Endothelial cell of umbilical vein (primary cell): ENCODE measurements at regions not wholly inside any gene's neighbourhood (a gene's known extent, or its start where the extent isn't known, plus 50 kb on each side); places are given as distances from the start of the nearest gene placed in this dataset.

Source experiments
- BruUV-seq: library from RNA; stranded (reverse); fragments of 400-500 nt; replicated peaks from 2 replicates; lab custom pipeline; 2021; lab: Mats Ljungman, UMichigan
- CTCF ChIA-PET: fragments of 300-600, 350-600 bp; sonication (Branson Sonifier 250); formaldehyde crosslinking; loops from one replicate; lab custom pipeline; 2021; ENCODE audit warnings: antibody characterized with exemption, inconsistent platforms; lab: Charles Lee
- POLR2A ChIA-PET: fragments of 300-600, 350-600 bp; sonication (Branson Sonifier 250); formaldehyde crosslinking; loops from one replicate; lab custom pipeline; 2021; ENCODE audit warnings: antibody characterized with exemption, inconsistent platforms; lab: Charles Lee
- DNase-seq: peaks from one replicate; pipeline ENCODE4 v3.0.0-alpha.2; 2011; ENCODE audit warnings: low read depth, low spot score
- FAIRE-seq: peaks from 2 replicates; lab custom pipeline; 2011; peaks lifted over from hg19 to GRCh38; lab: Jason Lieb, UNC
- H2AFZ ChIP-seq: 2 replicates; pipeline ENCODE4 v1.6.0; 2012; ENCODE audit warnings: low read depth, low read length, control low read depth, inconsistent platforms
- H3K27ac ChIP-seq: 2 replicates; pipeline ENCODE4 v1.5.1; 2011; ENCODE audit warnings: low read depth, mild to moderate bottlenecking, control low read depth, low read length, moderate library complexity; ENCODE audit not compliant: insufficient read depth
- H3K27me3 ChIP-seq, 2 experiments: 2 replicates each; pipeline versions ENCODE4 v1.6.0 to v1.6.1; 2011; ENCODE audit warnings: low read length in 2 of 2, mixed read lengths in 1 of 2; ENCODE audit not compliant: control insufficient read depth in 2 of 2, insufficient read depth in 2 of 2
- H3K36me3 ChIP-seq, 2 experiments: 2 replicates in 1 of 2; 3 replicates in 1 of 2; pipeline ENCODE4 v1.5.1; 2011; ENCODE audit warnings: low read length in 2 of 2, mild to moderate bottlenecking in 1 of 2, moderate library complexity in 1 of 2; ENCODE audit not compliant: control insufficient read depth in 2 of 2, insufficient read depth in 2 of 2; ENCODE audit errors: extremely low read depth in 1 of 2
- H3K4me1 ChIP-seq: 3 replicates; pipeline ENCODE4 v1.5.1; 2011; ENCODE audit warnings: mild to moderate bottlenecking, low read length; ENCODE audit not compliant: control insufficient read depth, insufficient read depth; ENCODE audit errors: extremely low read depth
- H3K4me2 ChIP-seq: 2 replicates; pipeline ENCODE4 v1.6.1; 2011; ENCODE audit warnings: low read length, control low read depth, mixed read lengths; ENCODE audit not compliant: insufficient read depth
- H3K4me3 ChIP-seq, 3 experiments: fragments of 200-600 bp in 1 of 3; sonication (generic), shearing (Covaris generic) in 1 of 3; replicated peaks in 1 of 3; 2 replicates each; pipeline ENCODE4 v1.5.1; 2011 to 2016; ENCODE audit warnings: control low read depth in 3 of 3, low read length in 3 of 3, mild to moderate bottlenecking in 2 of 3, inconsistent platforms in 1 of 3, low read depth in 1 of 3, moderate library complexity in 1 of 3; ENCODE audit not compliant: insufficient read depth in 1 of 3
- H3K79me2 ChIP-seq: 2 replicates; pipeline ENCODE4 v1.6.0; 2012; ENCODE audit warnings: low read length, inconsistent platforms; ENCODE audit not compliant: control insufficient read depth, insufficient read depth
- H3K9ac ChIP-seq: replicated peaks from 2 replicates; pipeline ENCODE3; 2011; ENCODE audit warnings: low read length, control low read depth; ENCODE audit not compliant: insufficient read depth; ENCODE audit errors: extremely low read depth
- H3K9me1 ChIP-seq: replicated peaks from 3 replicates; pipeline ENCODE4 v1.6.0; 2011; ENCODE audit warnings: mild to moderate bottlenecking, low read length; ENCODE audit not compliant: control insufficient read depth, insufficient read depth; ENCODE audit errors: extremely low read depth
- H3K9me3 ChIP-seq: replicated peaks from 2 replicates; pipeline ENCODE4 v1.5.1; 2012; ENCODE audit warnings: low read length, inconsistent platforms; ENCODE audit not compliant: control insufficient read depth, insufficient read depth
- H4K20me1 ChIP-seq: replicated peaks from 2 replicates; pipeline ENCODE3; 2011; ENCODE audit warnings: mild to moderate bottlenecking, low read length; ENCODE audit not compliant: control insufficient read depth, insufficient read depth; ENCODE audit errors: extremely low read depth
- EZH2 ChIP-seq: IDR thresholded peaks from 2 replicates; pipeline ENCODE4 v1.6.1; 2012; ENCODE audit warnings: borderline replicate concordance, low read depth, mild to moderate bottlenecking, moderate library complexity, low read length, inconsistent platforms; ENCODE audit not compliant: severe bottlenecking
- FOS ChIP-seq: IDR thresholded peaks from 2 replicates; pipeline ENCODE4 v1.6.1; 2011; ENCODE audit warnings: mild to moderate bottlenecking, low read length, moderate library complexity, borderline replicate concordance; ENCODE audit not compliant: insufficient read depth
- GATA2 ChIP-seq: IDR thresholded peaks from 2 replicates; pipeline ENCODE4 v1.7.0; 2011; ENCODE audit warnings: low read depth, mild to moderate bottlenecking, moderate library complexity, mixed read lengths, low read length; ENCODE audit not compliant: insufficient read length, insufficient read depth
- JUN ChIP-seq: IDR thresholded peaks from 2 replicates; pipeline ENCODE4 v1.6.1; 2011; ENCODE audit warnings: borderline replicate concordance, low read depth; ENCODE audit not compliant: insufficient read length, insufficient read depth
- MYC ChIP-seq: IDR thresholded peaks from one replicate; pipeline ENCODE4 v1.6.1; 2011; ENCODE audit warnings: mild to moderate bottlenecking, low read depth, low read length
- POLR2A ChIP-seq: IDR thresholded peaks from 2 replicates; pipeline ENCODE4 v1.6.1; 2012; ENCODE audit warnings: low read depth, mild to moderate bottlenecking, control low read depth, low read length
- POLR2AphosphoS5 ChIP-seq: IDR thresholded peaks from 2 replicates; pipeline ENCODE4 v1.6.1; 2012; ENCODE audit warnings: low read depth, mild to moderate bottlenecking, control low read depth, low read length, moderate library complexity; ENCODE audit not compliant: insufficient read depth
- dilution Hi-C: fragments of 300-500 bp; cut with MboI; formaldehyde crosslinking; loops from one replicate; pipeline ENCODE4 v1.15.0; 2019; ENCODE audit warnings: low sequenced_read_pairs; ENCODE audit not compliant: extremely low pct_ligation_motif_present
- intact Hi-C: fragments of 100-400 bp; cut with micrococcal nuclease; formaldehyde crosslinking; loops from one replicate; pipeline ENCODE4 v1.10.0; 2022
- TF ChIP-seq, protein P1 (sequence below): IDR thresholded peaks from 2 replicates; pipeline ENCODE4 v1.6.1; 2011; ENCODE audit not compliant: insufficient read depth, insufficient read length
- TF ChIP-seq, protein P2 (sequence below), 2 donors: IDR thresholded peaks; 1 replicate in 1 of 2; 2 replicates in 1 of 2; pipeline ENCODE4 v1.5.1; 2011; ENCODE audit warnings: low read length in 2 of 2, mild to moderate bottlenecking in 2 of 2, moderate library complexity in 2 of 2, control low read depth in 1 of 2, inconsistent platforms in 1 of 2, low read depth in 1 of 2; ENCODE audit not compliant: insufficient read depth in 1 of 2; ENCODE audit errors: extremely low read depth in 1 of 2

DNA sequence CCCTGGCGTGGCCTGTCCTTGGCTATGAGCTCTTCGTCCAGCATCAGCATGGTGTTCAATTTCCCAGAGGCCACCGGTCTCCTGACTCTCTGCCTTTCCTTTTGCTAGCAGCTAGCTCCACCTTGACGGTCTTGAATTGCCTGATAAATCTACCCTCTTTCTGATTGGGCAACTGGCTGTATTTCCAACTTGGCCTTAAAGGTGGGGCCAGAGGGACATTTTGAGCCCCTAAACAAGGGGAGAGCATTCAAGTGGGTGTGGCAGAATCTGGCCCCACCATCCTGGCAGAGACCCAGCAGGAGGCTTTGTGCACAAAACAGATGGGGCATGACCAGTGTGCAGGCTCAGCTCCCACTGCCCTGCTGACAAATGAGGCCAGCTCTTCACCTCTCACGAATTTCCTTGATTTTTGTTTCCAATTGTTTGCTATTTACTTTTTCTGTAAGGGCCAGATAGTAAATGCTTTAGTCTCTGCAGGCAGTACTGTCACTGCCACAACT is 148.9 kb upstream of the VSTM2B start:
- DNase-seq (no peak), FAIRE-seq (no peak)
- Histone ChIP-seq H3K79me2 (no peaks in the 10 kb centered on the region), H3K36me3 (no peaks in the 10 kb centered on the region), H3K9ac (no peak overlapping the region), H3K4me2 (no peak overlapping the region), H3K9me1 (no peaks in the 10 kb centered on the region), H2AFZ (no peak overlapping the region), H3K27ac (no peak overlapping the region), H3K4me1 (no peaks in the 10 kb centered on the region), H3K4me3 (no peak overlapping the region), H4K20me1 (no peaks in the 10 kb centered on the region), H3K27me3 (no peaks in the 10 kb centered on the region), H3K9me3 (peaks cover 8% of the 10 kb centered on the region)
- intact Hi-C loops (no loop called here), dilution Hi-C loops (no loop called here)
- ChIA-PET CTCF (no interaction called here), POLR2A (no interaction called here)
- TF ChIP-seq POLR2AphosphoS5 (no peak), MYC (no peak), EZH2 (no peak), POLR2A (no peak), FOS (no peak), JUN (no peak), GATA2 (no peak)
- TF ChIP-seq, protein P1, sequence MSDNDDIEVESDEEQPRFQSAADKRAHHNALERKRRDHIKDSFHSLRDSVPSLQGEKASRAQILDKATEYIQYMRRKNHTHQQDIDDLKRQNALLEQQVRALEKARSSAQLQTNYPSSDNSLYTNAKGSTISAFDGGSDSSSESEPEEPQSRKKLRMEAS = no peak
- TF ChIP-seq, protein P2, sequence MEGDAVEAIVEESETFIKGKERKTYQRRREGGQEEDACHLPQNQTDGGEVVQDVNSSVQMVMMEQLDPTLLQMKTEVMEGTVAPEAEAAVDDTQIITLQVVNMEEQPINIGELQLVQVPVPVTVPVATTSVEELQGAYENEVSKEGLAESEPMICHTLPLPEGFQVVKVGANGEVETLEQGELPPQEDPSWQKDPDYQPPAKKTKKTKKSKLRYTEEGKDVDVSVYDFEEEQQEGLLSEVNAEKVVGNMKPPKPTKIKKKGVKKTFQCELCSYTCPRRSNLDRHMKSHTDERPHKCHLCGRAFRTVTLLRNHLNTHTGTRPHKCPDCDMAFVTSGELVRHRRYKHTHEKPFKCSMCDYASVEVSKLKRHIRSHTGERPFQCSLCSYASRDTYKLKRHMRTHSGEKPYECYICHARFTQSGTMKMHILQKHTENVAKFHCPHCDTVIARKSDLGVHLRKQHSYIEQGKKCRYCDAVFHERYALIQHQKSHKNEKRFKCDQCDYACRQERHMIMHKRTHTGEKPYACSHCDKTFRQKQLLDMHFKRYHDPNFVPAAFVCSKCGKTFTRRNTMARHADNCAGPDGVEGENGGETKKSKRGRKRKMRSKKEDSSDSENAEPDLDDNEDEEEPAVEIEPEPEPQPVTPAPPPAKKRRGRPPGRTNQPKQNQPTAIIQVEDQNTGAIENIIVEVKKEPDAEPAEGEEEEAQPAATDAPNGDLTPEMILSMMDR (IDR thresholded peaks at IDR 0.05; ENCODE audit: extremely low read depth in 1 of 2, insufficient read depth in 1 of 2, low read depth in 1 of 2, low read length in 2 of 2) = no peak
- BruUV-seq = no TSS peak
